ENCODE measurements at regions not wholly inside any gene's neighbourhood (a gene's known extent, or its start where the extent isn't known, plus 50 kb on each side); places are given as distances from the start of the nearest gene placed in this dataset.
"Not testable (repeated sequence)": the region's sequence is repeated elsewhere in the genome, so short reads cannot be mapped to it uniquely, and the experiment has no call there.

- no peak for DNase-seq
These were observed 160.2 kb downstream of the PMAIP1 start for GRCh38 chr18:60060026-60060425.

DNA sequence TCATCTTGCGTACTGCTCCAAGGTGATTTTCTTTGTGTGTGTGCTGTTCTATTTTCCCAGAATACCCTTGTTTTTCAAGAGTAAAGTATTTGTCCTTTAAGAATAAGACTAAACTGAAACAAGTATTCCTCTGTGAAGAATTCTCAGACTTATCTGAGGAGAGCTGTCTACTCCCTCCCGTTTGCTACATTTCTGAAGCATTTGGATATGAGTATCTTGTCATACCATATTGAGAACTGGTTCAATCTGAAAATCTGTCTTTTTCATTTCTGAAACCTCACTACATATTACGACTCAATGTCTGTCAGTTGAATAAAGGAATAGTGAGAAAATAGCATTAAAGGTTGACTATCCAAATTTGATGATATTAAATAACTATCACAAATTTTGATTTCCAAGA lies 159.4 kb downstream of the PMAIP1 start:
- no peak for DNase-seq

- peak; percentile 13 for DNase-seq
These were observed 154.0 kb downstream of the PMAIP1 start for GRCh38 chr18:60053747-60054304.

DNA sequence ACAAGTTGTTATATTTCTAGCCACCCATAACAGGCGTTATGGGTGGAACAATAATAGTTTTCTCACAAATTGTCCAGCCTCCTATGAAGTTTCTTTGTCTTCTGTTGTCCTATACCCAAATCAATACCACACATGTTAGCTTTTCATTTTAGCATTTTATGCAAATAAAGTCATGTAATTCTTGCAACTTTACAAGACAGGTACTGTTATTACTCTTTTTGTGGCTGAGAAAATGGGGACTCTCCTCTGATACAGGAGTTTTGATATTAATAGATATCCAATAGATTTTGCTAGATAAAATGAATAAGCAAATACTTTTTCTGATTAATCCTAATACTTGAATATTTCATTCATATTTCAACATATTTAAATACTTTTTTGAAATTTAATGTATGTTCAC lies 151.0 kb downstream of the PMAIP1 start:
- DNase-seq, result no peak

DNA sequence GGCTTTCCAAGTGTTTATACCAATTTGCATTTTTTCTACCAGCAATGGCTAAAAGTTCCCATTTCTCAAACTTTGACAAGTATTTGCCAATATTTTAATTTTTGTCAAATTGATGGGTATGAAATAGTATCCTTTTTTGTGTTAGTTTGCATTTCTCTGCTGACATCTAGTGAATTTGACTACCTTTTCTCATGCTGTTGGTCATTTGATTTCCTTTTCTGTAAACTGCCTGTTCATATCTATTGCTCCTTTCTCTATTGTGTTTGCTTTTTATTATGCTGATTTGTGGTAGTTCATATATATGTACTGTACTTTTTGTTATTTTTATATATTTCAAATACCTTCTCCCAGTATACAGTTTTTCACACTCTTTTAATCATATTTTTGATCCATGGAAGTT lies 149.4 kb downstream of the PMAIP1 start:
- DNase-seq, result no peak

DNA sequence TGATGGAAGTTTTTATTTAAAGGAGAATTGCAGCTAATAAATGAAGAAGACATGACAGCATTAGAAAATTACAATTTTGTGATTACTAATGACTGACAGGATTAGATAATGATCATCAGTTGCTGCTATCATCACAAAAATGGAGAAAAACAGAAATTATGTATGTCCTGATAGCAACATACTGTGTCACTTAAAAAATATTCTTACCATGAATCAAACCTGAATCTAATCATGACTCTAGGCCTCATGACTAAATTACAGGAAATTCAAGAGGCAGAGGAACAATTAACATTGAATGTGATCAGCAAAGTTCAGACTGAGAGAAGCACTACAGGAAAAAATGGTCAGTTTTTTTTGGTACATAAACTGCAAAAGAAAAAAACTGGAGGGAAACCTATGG lies 147.8 kb downstream of the PMAIP1 start:
- no peak for DNase-seq

DNA sequence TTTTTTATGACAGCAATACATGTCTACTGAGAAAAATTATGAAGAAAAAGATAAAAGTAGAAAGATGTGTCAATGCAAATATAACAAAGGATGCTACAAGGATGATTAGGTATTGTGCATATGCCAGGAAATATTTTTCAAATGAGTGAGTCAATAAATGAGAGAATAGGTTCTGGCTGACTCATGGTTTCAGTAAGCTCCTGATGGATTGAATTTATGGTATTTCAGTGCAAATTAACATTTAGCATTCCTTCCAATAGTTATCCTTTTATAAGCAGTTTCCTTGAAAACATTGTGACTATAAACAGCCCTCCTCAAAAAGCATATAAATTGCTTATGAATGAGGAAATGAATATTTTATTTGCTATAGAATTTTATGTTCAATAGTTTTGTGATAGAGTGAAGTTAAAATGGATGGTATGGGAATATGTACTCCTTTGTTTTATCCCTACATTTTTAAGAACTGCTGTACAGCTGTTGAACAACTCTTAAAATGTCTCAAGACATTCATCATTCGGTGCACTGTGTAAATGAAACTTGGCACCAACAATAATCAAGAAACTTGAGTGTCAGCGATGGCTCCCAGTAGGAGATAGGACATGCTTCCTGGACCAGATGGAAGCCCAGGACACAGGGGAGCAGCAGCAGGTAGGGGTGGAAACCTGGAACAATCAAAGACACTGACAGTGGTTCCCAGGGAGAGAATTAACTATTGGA lies 144.7 kb downstream of the PMAIP1 start:
- no peak for DNase-seq

- DNase-seq, result no peak
These were observed 141.2 kb downstream of the PMAIP1 start for GRCh38 chr18:60040971-60041370.

- no peak for DNase-seq
These were observed 138.9 kb downstream of the PMAIP1 start for GRCh38 chr18:60038731-60039130.

GRCh38 chr18:60027397-60027796 lies 127.6 kb downstream of the PMAIP1 start:
- no peak for DNase-seq

GRCh38 chr18:60024857-60025256 lies 125.1 kb downstream of the PMAIP1 start:
- DNase-seq, result no peak

GRCh38 chr18:60024345-60024744 lies 124.5 kb downstream of the PMAIP1 start:
- DNase-seq, result no peak

GRCh38 chr18:60022671-60023276 lies 123.0 kb downstream of the PMAIP1 start:
- no peak for DNase-seq

DNA sequence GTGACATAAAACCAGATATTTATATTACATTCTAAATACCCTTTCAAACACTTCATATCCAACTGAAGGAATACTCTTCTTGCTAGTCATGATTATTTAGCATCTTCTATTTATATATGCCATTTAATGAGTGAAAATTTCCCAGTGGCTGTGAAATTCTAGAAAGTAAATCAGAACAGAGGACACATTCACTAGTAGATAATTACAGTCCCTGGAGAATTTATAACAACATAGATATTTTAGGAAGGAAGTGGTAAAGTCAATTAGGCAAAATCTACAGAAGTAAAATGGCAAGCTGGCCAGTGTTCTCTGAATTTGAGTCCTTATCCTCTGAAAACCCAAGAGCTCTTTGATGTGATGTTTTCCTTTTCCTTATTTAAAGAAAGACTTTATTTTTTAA lies 121.8 kb downstream of the PMAIP1 start:
- no peak for DNase-seq

DNA sequence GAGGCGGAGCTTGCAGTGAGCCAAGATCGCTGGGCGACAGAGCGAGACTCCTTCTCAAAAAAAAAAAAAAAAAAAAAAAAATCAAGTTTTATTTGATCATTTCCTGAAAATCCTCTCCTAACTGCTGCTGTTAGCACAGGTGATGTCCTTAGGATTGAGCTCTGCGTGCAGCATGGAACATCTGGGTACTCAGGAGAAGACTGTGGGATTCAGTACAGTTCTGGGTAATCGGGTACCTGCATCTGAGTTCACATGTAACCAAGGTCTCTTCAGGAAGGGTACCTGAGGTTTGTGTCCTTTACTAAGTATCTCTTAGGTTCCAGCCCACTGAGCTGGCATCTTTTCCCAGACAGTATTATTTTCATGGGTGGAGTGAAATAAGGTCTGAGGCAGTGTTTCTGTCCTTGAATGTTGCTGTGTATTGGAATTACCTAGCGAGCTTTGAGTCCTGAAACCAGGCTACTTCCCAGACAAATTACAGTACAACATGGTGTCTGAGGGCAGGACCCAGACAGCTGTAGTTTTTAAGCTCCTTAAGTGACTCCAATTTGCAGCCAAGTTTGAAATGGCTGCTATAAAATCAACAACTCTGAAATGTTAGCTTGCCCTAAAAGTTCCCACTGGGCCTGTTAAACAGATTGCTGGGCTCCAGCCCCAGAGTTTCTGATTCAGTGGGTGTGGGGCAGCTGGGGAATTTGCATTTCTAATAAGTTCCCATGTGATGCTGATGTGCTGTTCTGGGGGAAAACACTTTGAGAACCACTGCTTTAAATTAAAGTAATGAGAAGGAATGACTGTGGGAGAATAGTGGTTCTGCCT lies 120.5 kb downstream of the PMAIP1 start:
- DNase-seq, result no peak

- no peak for DNase-seq
These were observed 119.7 kb downstream of the PMAIP1 start for GRCh38 chr18:60019463-60019840.

DNA sequence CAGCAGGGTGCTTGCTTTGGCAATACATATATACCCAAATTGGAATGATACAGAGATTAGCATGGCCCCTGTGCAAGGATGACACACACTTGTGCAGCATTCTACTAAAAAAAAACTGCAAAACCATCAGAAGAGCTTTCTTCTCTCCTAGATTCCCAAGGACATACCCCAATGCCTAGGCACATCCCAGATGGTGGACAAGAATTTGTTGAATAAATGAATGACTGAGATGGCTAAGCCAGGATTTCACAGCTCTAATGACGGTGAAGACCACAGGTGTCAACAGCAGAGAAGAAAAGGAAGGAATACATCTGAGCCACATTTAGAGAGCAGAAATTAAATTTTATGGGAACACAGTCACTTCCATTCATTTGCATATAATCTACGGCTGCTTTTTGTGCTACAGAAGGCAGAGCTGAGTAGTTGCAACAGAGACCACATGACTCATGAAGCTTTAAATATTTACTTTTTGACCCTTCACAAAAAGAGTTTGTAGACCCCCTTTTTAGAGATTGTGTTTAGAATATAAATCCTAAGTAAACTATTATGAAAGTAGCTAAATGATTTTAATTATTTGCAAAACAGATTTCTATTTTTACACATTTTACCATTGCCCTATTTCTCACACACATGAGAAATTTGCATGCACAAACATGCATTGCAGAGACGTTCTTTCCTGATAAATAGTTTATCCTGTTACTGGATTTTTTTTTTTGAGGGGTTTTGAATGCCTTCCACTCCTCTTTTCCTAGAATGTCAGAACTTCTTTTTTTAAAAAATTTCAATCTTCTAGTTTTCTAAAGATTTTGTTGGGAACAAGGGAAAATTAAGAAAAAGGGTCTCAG lies 119.0 kb downstream of the PMAIP1 start:
- no peak for DNase-seq

- DNase-seq, result not testable (repeated sequence)
These were observed 118.3 kb downstream of the PMAIP1 start for GRCh38 chr18:60018134-60018533.

DNA sequence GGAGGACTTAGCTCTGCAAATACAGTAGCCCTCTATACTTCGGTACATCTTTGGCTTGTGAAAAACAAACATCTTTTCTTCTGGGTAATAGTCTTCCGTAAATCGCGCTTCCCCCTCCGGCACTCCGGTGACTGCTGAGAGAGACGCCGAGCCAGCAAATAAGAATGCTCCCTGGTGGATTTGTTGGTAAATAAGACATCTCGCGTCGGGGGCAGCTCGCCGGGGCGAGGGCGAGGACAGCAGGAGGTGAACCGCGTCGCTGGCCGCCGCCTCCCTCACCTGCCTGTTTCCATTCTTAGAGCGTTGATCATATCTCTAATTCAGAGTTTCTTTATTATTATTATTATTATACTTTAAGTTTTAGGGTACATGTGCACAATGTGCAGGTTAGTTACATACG lies 117.6 kb downstream of the PMAIP1 start:
- peak; percentile 13 for DNase-seq

- not testable (repeated sequence) for DNase-seq
These were observed 116.0 kb downstream of the PMAIP1 start for GRCh38 chr18:60015826-60016225.

DNA sequence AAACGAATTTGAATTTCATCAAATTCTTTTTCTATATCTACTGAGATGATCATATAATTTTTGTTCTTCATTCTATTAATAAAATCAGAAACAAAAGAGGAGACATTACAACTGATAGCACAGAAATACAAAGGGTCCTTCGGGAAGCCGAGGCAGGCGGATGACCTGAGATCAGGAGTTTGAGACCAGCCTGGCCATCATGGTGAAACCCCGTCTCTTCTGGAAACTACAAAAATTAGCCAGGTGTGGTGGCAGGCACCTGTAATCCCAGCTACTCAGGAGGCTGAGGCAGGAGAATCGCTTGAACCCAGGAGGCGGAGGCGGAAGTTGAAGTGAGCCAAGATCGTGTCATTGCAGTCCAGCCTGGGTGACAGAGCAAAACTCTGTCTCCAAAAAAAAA lies 113.4 kb downstream of the PMAIP1 start:
- not testable (repeated sequence) for DNase-seq

DNA sequence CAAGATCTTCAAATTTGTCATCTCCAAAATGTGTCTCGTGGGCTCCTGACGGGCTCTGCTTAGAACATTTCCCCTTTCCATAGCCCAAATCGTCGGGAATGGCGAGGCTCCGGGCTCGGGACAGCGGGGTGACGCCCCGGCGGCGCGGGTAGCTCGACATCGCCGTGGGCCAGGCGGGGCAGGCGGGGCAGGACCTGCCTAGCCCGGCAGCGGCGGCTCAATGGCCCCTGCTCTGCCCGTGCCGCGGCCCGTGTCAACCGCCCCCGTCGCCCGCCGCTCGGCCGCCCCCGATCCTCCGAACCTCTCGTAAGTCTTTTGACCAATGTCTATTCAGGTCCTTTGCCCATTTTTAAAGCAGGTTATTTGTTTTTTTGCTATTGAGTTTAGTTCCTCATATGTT lies 111.2 kb downstream of the PMAIP1 start:
- no peak for DNase-seq

DNA sequence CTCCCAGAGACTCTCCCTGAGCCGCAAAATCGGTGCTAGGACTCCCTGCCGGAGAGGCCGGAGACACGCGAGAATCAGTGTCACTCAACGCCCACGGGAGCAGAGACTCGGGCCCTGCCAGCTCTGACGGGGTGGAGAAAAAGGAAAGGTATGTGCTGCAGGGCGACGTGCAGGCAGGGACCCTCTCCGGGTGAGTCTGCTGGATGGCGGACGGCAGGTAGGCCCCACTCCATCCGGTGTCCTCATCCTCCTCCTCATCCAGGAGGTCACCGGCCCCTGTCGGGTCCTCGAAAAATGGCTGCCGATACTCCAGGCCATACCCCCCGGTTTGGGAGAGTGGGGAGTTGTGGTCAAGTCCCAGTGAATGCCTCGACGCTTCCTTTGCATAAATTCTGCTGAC lies 110.7 kb downstream of the PMAIP1 start:
- no peak for DNase-seq
